CD8-positive, alpha-beta memory T cell (primary cell): ENCODE measurements at regions not wholly inside any gene's neighbourhood (a gene's known extent, or its start where the extent isn't known, plus 50 kb on each side); places are given as distances from the start of the nearest gene placed in this dataset.

Experiments used
- CTCF ChIA-PET: fragments of 350-600 bp; sonication (Branson Sonifier 250); formaldehyde crosslinking; loops from one replicate; lab custom pipeline; 2021; ENCODE audit warnings: antibody characterized with exemption; lab: Charles Lee
- POLR2A ChIA-PET: fragments of 350-600 bp; sonication (Branson Sonifier 250); formaldehyde crosslinking; loops from one replicate; lab custom pipeline; 2021; ENCODE audit warnings: antibody characterized with exemption; lab: Charles Lee
- DNase-seq, 5 donors: peaks; one replicate each; pipeline versions ENCODE4 v3.0.0 to v3.0.0-alpha.2; 2020 to 2022; ENCODE audit warnings: mixed read lengths in 1 of 5
- H3K27ac ChIP-seq: one replicate; pipeline ENCODE4 v1.7.0; 2013; ENCODE audit warnings: low read depth, mild to moderate bottlenecking, low read length, moderate library complexity
- H3K27me3 ChIP-seq: 2 replicates; pipeline ENCODE4 v1.7.0; 2013; ENCODE audit warnings: low read length, mild to moderate bottlenecking; ENCODE audit not compliant: insufficient read depth, poor library complexity, severe bottlenecking
- H3K36me3 ChIP-seq: 2 replicates; pipeline ENCODE4 v1.7.0; 2013; ENCODE audit warnings: mild to moderate bottlenecking, low read length, moderate library complexity; ENCODE audit not compliant: insufficient read depth
- H3K4me1 ChIP-seq: 2 replicates; pipeline ENCODE4 v1.7.0; 2013; ENCODE audit warnings: mild to moderate bottlenecking, low read length, moderate library complexity; ENCODE audit not compliant: insufficient read depth
- H3K4me3 ChIP-seq: 2 replicates; pipeline ENCODE4 v1.7.0; 2013; ENCODE audit warnings: mild to moderate bottlenecking, low read length
- H3K9me3 ChIP-seq: 2 replicates; pipeline ENCODE4 v1.7.0; 2013; ENCODE audit warnings: mild to moderate bottlenecking, low read length
- H3K27ac Mint-ChIP-seq, 8 donors: one replicate each; pipeline ENCODE4 v1.8.0; 2020 to 2021; ENCODE audit warnings: mixed read lengths in 8 of 8, mild to moderate bottlenecking in 6 of 8, inconsistent platforms in 3 of 8, moderate library complexity in 3 of 8
- H3K27me3 Mint-ChIP-seq, 2 donors: one replicate each; pipeline ENCODE4 v1.8.0; 2020 to 2021; ENCODE audit warnings: mixed read lengths in 2 of 2, mild to moderate bottlenecking in 1 of 2, moderate library complexity in 1 of 2
- H3K36me3 Mint-ChIP-seq, 3 donors: one replicate each; pipeline ENCODE4 v1.8.0; 2020 to 2021; ENCODE audit warnings: mixed read lengths in 3 of 3, inconsistent platforms in 1 of 3, mild to moderate bottlenecking in 1 of 3
- H3K4me1 Mint-ChIP-seq, 3 donors: one replicate each; pipeline ENCODE4 v1.8.0; 2020 to 2021; ENCODE audit warnings: mixed read lengths in 3 of 3, inconsistent platforms in 1 of 3, mild to moderate bottlenecking in 1 of 3
- H3K4me3 Mint-ChIP-seq, 7 donors: one replicate each; pipeline ENCODE4 v1.8.0; 2020 to 2021; ENCODE audit warnings: mixed read lengths in 7 of 7, mild to moderate bottlenecking in 6 of 7, moderate library complexity in 4 of 7, inconsistent platforms in 2 of 7
- H3K9me3 Mint-ChIP-seq, 5 donors: one replicate each; pipeline ENCODE4 v1.8.0; 2020 to 2022; ENCODE audit warnings: mixed read lengths in 5 of 5, mild to moderate bottlenecking in 3 of 5, moderate library complexity in 2 of 5, inconsistent platforms in 1 of 5

DNA sequence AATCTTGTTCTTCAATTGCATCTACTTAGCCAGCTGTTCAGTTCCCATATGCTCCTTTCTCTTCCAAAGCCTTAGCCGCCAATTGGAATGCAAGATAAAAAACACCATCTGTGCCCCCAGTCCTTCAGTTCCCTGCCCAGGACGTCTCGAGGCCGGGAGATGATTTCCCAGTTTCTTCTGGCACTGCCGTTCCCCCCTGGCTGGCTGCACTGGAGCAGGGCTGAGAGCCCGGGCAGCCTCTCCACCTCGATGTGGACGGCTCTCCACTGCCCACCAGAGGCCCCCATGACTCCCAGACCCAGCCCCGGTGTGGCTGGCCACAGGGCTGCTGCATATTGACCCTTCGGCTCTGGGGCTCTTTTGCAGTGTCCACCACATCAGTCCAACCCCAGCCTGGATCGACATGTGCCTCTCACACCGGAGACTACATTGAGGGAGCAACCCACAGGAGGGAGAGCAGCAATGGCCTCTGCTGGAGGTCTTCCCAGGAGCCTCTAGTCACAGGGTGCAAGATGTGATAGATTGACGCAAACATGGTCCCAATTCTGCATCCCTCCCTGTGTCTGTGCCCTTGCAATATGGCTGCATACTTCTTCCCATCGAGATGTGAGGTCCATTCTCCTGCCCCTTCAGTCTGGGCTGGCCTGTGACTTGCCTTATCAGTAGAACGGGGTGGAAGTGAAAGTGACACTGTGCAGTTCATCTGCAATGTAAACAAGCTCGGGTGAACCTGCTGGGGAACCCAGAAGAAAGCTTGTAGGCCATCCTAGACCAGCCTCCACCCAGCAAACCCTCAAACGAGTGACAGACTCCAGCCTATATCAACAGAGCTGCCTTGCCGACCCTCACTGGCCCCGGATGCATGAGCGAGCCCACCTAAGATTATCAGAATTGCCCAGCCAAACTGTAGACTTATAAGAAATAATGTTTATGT lies 52.3 kb upstream of the PRR20G start:
- Histone ChIP-seq H3K9me3 (no peaks in the 10 kb centered on the region), H3K4me3 (no peak overlapping the region), H3K27ac (no peak overlapping the region), H3K36me3 (no peaks in the 10 kb centered on the region), H3K27me3 (no peaks in the 10 kb centered on the region), H3K4me1 (no peaks in the 10 kb centered on the region)
- DNase-seq: no peak
- no peak overlapping the region for H3K4me3 Mint-ChIP-seq
- H3K4me1 Mint-ChIP-seq: no peaks in the 10 kb centered on the region
- H3K27ac Mint-ChIP-seq: no peak overlapping the region
- H3K9me3 Mint-ChIP-seq: peaks cover 0 to 6% (median 0%) of the 10 kb centered on the region in 5 donors
- ChIA-PET CTCF (no interaction called here), POLR2A (no interaction called here)
- H3K36me3 Mint-ChIP-seq: no peaks in the 10 kb centered on the region
- peaks cover 39 to 44% of the 10 kb centered on the region in 2 donors for H3K27me3 Mint-ChIP-seq

DNA sequence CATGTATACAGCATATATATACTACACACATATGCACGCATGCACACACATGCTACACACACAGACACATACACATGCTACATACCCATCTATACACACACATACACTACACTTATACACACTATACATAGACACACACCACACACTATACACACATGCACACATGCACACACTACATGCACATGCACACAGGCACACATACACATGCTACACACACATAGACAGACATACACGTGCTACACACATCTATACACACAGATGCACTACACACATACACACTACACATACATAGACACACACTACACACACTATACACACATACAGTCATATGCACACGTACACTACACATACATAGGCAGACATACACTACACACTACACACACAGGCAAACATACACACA lies 51.2 kb upstream of the PRR20G start:
- no peaks in the 10 kb centered on the region for H3K4me1 Mint-ChIP-seq
- no peak overlapping the region for H3K27ac Mint-ChIP-seq
- H3K36me3 Mint-ChIP-seq: no peaks in the 10 kb centered on the region
- peaks cover under 1 to 12% (median 7%) of the 10 kb centered on the region in 5 donors for H3K9me3 Mint-ChIP-seq
- CTCF ChIA-PET: no interaction called here
- Histone ChIP-seq H3K4me1 (no peaks in the 10 kb centered on the region), H3K9me3 (no peaks in the 10 kb centered on the region), H3K27me3 (no peaks in the 10 kb centered on the region), H3K4me3 (no peak overlapping the region), H3K36me3 (no peaks in the 10 kb centered on the region), H3K27ac (no peak overlapping the region)
- H3K4me3 Mint-ChIP-seq: no peak overlapping the region
- no peak for DNase-seq
- H3K27me3 Mint-ChIP-seq: peaks cover 33 to 37% of the 10 kb centered on the region in 2 donors
- POLR2A ChIA-PET: no interaction called here

DNA sequence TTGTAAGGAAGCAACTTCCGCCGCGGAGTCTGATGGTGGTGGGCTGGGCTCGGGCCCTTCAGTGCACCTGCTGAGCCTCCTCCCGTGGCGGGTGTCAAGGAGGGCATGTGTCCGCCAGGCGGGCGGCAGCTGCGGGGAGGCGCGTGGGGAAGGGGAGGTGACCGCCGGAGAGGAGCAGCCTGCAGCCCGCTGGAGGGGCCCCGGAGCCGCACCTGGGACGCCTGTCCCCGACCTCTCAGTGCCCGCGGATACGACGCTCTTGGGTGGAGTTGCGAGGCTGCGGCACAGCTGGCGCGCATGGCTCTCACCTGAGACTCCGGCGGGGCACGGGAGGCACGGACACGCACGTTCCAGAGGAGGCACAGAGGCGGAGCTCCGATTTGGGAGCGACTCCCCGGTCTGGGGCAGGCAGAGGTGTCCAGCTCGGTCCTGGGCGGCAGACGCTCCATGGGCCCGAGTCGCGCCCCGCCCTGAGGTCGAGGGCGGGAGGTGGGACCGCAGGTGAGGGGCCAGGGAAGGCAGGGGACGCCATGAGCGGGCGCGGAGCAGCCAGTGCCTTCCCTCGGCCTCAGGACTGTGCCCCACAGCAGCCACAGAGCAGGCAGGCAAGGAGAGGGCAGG lies 50.2 kb upstream of the PRR20G start:
- H3K4me3 ChIP-seq: no peak overlapping the region

More for the DNA sequence above, 50.2 kb upstream of the PRR20G start:
- H3K27me3 Mint-ChIP-seq: peaks cover 30 to 33% of the 10 kb centered on the region in 2 donors
- no peak overlapping the region for H3K27ac Mint-ChIP-seq
- no peaks in the 10 kb centered on the region for H3K36me3 Mint-ChIP-seq
- H3K4me1 ChIP-seq: no peaks in the 10 kb centered on the region
- POLR2A ChIA-PET: no interaction called here
- no peaks in the 10 kb centered on the region for H3K36me3 ChIP-seq
- H3K27me3 ChIP-seq: no peaks in the 10 kb centered on the region
- no peak overlapping the region for H3K27ac ChIP-seq
- H3K4me1 Mint-ChIP-seq: no peaks in the 10 kb centered on the region
- CTCF ChIA-PET: no interaction called here
- no peaks in the 10 kb centered on the region for H3K9me3 ChIP-seq
- no peak overlapping the region for H3K4me3 Mint-ChIP-seq
- no peak for DNase-seq
- H3K9me3 Mint-ChIP-seq: peaks cover 6 to 16% (median 10%) of the 10 kb centered on the region in 5 donors
